DMS 273 (cell line): ENCODE measurements at regions not wholly inside any gene's neighbourhood (a gene's known extent, or its start where the extent isn't known, plus 50 kb on each side); places are given as distances from the start of the nearest gene placed in this dataset.
"Not testable (repeated sequence)": the region's sequence is repeated elsewhere in the genome, so short reads cannot be mapped to it uniquely, and the experiment has no call there.

Source experiments
- DNase-seq: peaks from one replicate; lab custom pipeline; 2025; ENCODE audit not compliant: unreplicated experiment; lab: John Stamatoyannopoulos, UW

DNA sequence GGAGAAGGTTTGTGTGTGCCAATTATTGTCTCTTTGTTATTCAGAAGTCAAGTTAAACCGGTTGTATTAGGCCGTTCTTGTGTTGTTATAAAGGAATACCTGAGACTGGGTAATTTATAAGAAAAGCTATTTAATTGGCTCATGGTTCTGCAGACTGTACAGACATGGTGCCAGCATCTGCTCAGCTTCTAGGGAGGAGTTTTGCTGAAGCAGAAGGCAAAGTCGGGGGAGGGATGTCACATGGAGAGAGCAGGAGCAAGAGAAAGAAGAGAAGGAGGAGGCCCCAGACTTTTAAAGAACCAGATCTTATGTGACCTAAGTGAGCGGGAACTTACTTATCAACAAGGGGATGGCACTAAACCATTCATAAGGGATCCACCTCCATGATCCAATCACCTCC is 349.3 kb upstream of the PCDH18 start:
- DNase-seq, result peak; percentile 4

DNA sequence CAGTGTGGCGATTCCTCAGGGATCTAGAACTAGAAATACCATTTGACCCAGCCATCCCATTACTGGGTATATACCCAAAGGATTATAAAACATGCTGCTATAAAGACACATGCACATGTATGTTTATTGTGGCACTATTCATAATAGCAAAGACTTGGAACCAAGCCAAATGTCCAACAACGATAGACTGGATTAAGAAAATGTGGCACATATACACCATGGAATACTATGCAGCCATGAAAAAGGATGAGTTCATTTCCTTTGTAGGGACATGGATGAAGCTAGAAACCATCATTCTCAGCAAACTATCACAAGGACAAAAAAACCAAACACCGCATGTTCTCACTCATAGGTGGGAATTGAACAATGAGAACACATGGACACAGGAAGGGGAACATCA is 335.8 kb upstream of the PCDH18 start:
- not testable (repeated sequence) for DNase-seq

DNA sequence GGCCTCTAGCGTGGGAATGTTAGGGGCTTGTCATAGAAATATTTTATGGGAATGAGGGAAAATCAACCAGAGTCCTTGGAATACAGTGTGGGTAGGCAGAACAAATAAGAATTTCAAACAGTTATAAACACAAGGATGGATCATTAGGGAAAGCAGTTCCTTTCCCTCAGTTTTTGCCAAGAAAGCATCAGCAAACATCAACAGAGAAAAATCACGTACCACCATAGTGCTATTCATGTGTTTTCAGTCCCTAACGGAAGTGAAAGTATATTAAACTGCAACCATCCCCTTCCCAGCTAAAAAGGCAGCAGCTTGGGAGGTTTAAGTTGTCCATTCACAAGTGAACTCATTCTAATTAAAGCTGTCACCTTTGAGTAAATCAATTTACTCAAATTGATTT is 334.4 kb upstream of the PCDH18 start:
- DNase-seq, result no peak

- peak; percentile 18 for DNase-seq
Measured at GRCh38 chr4:137861682-137862081, 329.4 kb upstream of the PCDH18 start.

- DNase-seq, result no peak
Measured at GRCh38 chr4:137853424-137853823, 321.1 kb upstream of the PCDH18 start.

DNA sequence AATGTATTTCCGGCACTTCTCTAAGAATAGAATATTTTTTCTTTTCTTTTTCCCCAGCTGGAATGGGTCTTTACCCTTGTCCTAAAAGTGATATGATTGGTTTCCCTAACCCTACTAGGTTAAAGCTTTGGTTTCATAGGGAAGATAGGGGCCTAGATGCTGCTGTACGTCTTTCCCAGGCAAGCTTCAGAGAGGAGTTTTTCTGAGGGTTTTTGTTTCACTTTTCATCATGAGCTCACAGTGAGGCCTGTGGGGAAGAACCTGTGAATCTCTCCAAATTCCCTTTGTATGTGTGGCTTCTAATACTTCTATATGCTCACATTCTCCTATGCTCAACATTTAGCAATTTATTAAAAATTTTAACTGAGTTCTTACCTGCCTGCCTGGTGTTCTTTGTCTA is 320.0 kb upstream of the PCDH18 start:
- no peak for DNase-seq

GRCh38 chr4:137851435-137851834 is 319.1 kb upstream of the PCDH18 start:
- DNase-seq, result no peak

- not testable (repeated sequence) for DNase-seq
Measured at GRCh38 chr4:137827945-137828344, 295.7 kb upstream of the PCDH18 start.

- no peak for DNase-seq
Measured at GRCh38 chr4:137825505-137825904, 293.2 kb upstream of the PCDH18 start.

- no peak for DNase-seq
Measured at GRCh38 chr4:137823007-137823406, 290.7 kb upstream of the PCDH18 start.

- DNase-seq, result peak; percentile 56
Measured at GRCh38 chr4:137819964-137820383, 287.7 kb upstream of the PCDH18 start.

DNA sequence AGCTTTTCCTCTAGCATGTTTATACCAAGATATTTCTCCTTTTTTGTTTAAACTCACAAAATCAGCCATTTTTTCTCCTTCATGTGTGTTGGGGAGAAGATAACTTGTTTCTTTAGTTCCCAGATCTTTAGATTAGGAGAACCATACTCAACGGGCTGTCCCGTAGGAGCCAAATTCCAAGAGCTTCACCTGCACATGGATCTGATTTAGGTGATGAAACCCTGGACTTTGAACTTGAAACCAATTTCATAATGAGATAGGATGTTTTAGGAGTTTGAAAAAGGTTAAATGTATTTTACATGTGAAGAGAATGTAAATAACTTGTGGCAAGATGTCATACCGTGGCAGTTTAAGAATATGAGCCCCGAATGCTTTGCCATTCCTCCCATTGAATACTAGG is 280.0 kb upstream of the PCDH18 start:
- no peak for DNase-seq

DNA sequence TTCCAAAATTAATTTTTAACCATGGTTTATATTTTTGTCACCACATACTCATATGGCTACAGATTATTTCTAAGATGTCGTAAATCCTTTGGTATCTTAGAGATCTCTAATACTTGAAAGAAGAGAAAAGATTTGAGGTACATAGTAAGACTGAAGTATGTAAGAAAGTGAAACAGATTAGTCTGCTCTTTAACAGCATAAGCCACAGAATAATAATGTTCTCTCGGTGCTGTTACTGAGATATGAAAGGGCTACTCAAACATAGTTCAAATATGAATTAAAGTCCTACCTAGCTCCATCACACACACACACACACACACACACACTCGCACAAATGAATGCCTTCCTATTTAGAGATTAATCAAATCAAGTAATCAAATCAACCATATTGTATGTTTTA is 274.1 kb upstream of the PCDH18 start:
- no peak for DNase-seq

DNA sequence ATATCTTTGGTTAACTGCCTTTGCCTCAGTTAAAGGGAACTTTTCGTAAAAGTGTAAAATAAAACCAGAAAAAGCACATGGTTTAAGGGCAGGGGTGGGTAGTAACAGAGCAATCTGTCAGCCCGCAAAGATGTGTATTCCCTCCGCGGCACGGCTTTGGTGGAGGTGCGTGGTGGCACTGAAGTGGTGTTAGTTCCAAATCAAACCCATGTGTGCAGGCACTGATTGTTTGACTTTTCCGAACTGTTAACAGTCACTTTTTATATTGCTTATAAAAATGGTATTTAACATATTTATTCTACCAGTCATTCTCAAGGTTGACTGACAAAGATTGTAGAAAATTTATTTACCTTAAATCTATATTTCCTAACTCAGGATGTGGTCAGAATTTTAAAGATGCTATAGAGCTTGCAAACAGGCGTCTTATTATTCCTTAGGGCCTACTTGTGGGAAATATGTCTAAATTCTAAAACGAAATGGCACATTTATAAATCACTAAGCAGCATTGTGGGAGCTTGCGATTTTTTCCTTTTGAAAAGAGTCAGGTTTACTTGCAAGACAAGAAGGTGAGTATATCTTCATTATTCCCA is 272.7 kb upstream of the PCDH18 start:
- DNase-seq, result no peak

GRCh38 chr4:137800861-137801260 is 268.6 kb upstream of the PCDH18 start:
- DNase-seq, result no peak

GRCh38 chr4:137794764-137795254 is 262.5 kb upstream of the PCDH18 start:
- peak; percentile 81 for DNase-seq

GRCh38 chr4:137789263-137789662 is 257.0 kb upstream of the PCDH18 start:
- DNase-seq, result not testable (repeated sequence)

- not testable (repeated sequence) for DNase-seq
Measured at GRCh38 chr4:137783923-137784322, 251.6 kb upstream of the PCDH18 start.

DNA sequence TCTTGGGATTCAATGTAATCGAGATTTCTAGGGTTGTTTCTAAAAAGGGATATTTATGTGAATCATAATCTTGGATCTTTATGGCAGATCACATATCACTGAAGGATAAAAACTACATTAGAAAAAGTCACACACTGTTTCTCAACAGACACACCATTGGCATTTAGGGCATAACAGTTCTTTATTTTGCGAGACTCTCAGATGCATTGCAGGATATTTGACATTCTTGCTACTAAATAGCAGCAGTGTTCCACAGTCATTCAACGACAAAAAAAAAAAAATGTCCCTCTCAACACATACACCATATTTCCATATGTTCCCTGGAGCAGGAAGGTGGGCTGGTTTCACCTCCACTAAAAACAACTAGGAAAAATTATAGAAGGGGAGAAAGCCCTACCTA is 243.4 kb upstream of the PCDH18 start:
- no peak for DNase-seq

DNA sequence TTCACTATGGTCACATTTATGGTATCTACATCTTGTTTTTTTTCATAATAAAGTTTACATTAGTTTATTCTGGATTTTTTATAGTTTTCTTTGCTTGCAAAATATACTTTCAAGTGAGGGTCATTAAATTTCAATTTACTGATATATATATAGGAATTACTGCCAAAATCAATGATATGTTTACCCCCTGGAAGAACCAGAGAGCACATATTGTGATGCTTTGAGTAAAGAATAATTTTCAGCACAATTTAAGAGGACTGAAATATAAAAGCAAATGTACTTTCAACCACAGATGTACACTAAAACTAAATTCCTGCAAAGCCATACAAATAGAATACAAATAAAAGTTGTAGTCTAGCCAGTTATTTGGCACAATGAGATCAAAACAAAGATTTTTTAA is 242.2 kb upstream of the PCDH18 start:
- no peak for DNase-seq

DNA sequence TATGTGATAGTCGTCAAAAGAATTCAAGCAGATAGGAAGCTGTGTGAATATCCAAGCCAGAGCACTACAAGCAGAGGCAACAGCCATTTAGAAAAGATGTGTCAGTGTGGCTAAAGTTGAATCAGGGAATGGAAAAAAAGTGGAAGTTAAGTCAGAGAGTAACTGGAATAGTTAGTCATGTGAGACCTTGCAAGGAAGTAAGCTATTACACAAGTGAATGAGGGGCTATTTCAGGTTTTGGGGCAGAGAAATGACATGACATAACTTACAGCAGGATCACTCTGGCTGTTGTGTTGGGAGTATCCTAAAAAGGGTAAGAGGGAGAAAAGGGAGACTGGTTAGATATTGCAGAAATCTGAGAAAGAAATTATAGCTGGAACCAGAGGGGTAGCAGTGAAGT is 236.6 kb upstream of the PCDH18 start:
- no peak for DNase-seq

- DNase-seq, result no peak
Measured at GRCh38 chr4:137768196-137768595, 235.9 kb upstream of the PCDH18 start.

GRCh38 chr4:137762591-137762990 is 230.3 kb upstream of the PCDH18 start:
- no peak for DNase-seq
